ENCODE measurements at regions not wholly inside any gene's neighbourhood (a gene's known extent, or its start where the extent isn't known, plus 50 kb on each side); places are given as distances from the start of the nearest gene placed in this dataset.

GRCh38 chr18:1708006-1708405, 803.3 kb downstream of the ADCYAP1 start:
- DNase-seq (ENCODE audit: low read depth) = no peak

GRCh38 chr18:1710114-1710513, 805.4 kb downstream of the ADCYAP1 start:
- H3K4me3 ChIP-seq (ENCODE audit: low read depth, low read length) = no peak overlapping the region
- TF ChIP-seq CTCF (conservative IDR thresholded peaks at IDR 0.05; ENCODE audit: low read depth, low read length) = no peak
- no peak for DNase-seq (ENCODE audit: low read depth)

More at GRCh38 chr18:1708006-1708405, 803.3 kb downstream of the ADCYAP1 start:
- TF ChIP-seq CTCF (conservative IDR thresholded peaks at IDR 0.05; ENCODE audit: low read depth, low read length) = no peak
- no peak overlapping the region for H3K4me3 ChIP-seq (ENCODE audit: low read depth, low read length)

GRCh38 chr18:1732143-1732542, 827.5 kb downstream of the ADCYAP1 start:
- DNase-seq (ENCODE audit: low read depth) = no peak
- no peak overlapping the region for H3K4me3 ChIP-seq (ENCODE audit: low read depth, low read length)
- no peak for TF ChIP-seq CTCF (conservative IDR thresholded peaks at IDR 0.05; ENCODE audit: low read depth, low read length)

- H3K4me3 ChIP-seq (ENCODE audit: low read depth, low read length) = no peak overlapping the region
- DNase-seq (ENCODE audit: low read depth) = no peak
- no peak for TF ChIP-seq CTCF (conservative IDR thresholded peaks at IDR 0.05; ENCODE audit: low read depth, low read length)
Measured at GRCh38 chr18:1746131-1746530, 825.2 kb downstream of the METTL4 start.

- DNase-seq (ENCODE audit: low read depth) = no peak
- H3K4me3 ChIP-seq (ENCODE audit: low read depth, low read length) = no peak overlapping the region
- no peak for TF ChIP-seq CTCF (conservative IDR thresholded peaks at IDR 0.05; ENCODE audit: low read depth, low read length)
Measured at GRCh38 chr18:1751249-1751648, 820.1 kb downstream of the METTL4 start.

- H3K4me3 ChIP-seq (ENCODE audit: low read depth, low read length) = no peak overlapping the region
- no peak for DNase-seq (ENCODE audit: low read depth)
- no peak for TF ChIP-seq CTCF (conservative IDR thresholded peaks at IDR 0.05; ENCODE audit: low read depth, low read length)
Measured at GRCh38 chr18:1760901-1761300, 810.4 kb downstream of the METTL4 start.

GRCh38 chr18:1774261-1774660, 797.0 kb downstream of the METTL4 start:
- no peak for TF ChIP-seq CTCF (conservative IDR thresholded peaks at IDR 0.05; ENCODE audit: low read depth, low read length)
- DNase-seq (ENCODE audit: low read depth) = no peak
- H3K4me3 ChIP-seq (ENCODE audit: low read depth, low read length) = no peak overlapping the region

Measured in choroid plexus epithelial cell (primary cell).